Choroid plexus epithelial cell (primary cell): ENCODE measurements at regions not wholly inside any gene's neighbourhood (a gene's known extent, or its start where the extent isn't known, plus 50 kb on each side); places are given as distances from the start of the nearest gene placed in this dataset.

Experiments
- DNase-seq: peaks from one replicate; pipeline ENCODE4 v3.0.0-alpha.2; 2010; ENCODE audit warnings: low read depth
- H3K4me3 ChIP-seq: 2 replicates; pipeline ENCODE4 v1.5.1; 2011; ENCODE audit warnings: low read depth, mild to moderate bottlenecking, control low read depth, low read length, moderate library complexity
- TF ChIP-seq, protein P1 (sequence below): conservative IDR thresholded peaks from 2 replicates; pipeline ENCODE4 v1.5.1; 2011; ENCODE audit warnings: low read depth, mild to moderate bottlenecking, control low read depth, inconsistent platforms, low read length, moderate library complexity

- no peak for DNase-seq
- TF ChIP-seq, protein P1, sequence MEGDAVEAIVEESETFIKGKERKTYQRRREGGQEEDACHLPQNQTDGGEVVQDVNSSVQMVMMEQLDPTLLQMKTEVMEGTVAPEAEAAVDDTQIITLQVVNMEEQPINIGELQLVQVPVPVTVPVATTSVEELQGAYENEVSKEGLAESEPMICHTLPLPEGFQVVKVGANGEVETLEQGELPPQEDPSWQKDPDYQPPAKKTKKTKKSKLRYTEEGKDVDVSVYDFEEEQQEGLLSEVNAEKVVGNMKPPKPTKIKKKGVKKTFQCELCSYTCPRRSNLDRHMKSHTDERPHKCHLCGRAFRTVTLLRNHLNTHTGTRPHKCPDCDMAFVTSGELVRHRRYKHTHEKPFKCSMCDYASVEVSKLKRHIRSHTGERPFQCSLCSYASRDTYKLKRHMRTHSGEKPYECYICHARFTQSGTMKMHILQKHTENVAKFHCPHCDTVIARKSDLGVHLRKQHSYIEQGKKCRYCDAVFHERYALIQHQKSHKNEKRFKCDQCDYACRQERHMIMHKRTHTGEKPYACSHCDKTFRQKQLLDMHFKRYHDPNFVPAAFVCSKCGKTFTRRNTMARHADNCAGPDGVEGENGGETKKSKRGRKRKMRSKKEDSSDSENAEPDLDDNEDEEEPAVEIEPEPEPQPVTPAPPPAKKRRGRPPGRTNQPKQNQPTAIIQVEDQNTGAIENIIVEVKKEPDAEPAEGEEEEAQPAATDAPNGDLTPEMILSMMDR = no peak
- no peak overlapping the region for H3K4me3 ChIP-seq
Observed at GRCh38 chr17:63379636-63380035, 66.5 kb downstream of the CYB561 start.

DNA sequence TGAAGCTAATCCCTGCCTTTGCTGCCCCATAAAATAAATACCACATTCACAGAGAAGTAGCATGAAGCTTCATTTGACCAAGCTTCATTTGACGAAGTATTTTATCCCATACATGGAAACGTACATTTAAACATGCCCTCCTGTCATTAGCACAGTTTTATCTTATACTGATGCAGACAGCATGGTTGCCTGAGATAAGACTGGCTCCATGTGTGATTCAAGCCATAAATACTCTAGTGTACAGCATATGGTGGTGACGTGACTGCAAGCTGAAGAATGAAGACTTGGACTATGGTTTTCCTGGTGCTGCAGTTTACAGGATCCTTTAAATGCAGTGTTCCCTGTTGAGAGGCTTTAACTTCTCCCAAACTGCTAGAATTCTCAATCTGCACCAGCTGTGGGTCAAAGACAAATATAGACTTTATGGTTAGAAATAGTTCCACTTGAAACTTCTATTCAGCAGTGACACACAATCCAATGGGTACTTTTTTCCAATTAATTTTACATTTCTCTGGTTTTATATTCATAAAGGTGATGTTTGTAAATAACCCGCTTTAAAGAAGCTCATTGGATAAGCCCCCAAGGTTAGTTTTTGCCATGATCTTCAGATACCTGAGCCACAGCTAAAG is 64.9 kb downstream of the CYB561 start:
- DNase-seq = peak; percentile 52
- TF ChIP-seq, protein P1 = no peak
- H3K4me3 ChIP-seq = no peak overlapping the region

DNA sequence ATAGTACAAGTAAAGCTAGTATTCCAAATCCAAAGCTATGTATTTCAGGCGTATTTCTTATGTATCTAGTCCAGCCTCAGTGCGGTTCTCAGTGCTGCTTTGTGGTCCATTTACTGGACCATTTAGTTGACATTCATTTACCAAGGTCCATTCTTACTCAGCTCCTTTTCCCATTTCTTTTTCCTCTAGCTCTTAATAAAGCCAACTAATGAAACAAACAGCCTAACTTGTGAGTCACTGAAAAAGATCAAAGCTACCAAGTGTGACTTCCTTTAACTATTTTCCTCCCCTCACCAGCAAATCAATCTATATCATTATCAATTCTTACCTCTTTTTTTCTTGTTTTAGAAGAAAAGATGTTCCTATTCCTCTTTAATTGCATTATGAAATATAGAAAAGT is 64.0 kb downstream of the CYB561 start:
- TF ChIP-seq, protein P1 = no peak
- H3K4me3 ChIP-seq = no peak overlapping the region
- no peak for DNase-seq
